Tongue (tissue), 1 donor: ENCODE measurements at regions not wholly inside any gene's neighbourhood (a gene's known extent, or its start where the extent isn't known, plus 50 kb on each side); places are given as distances from the start of the nearest gene placed in this dataset.
"Not testable (repeated sequence)": the region's sequence is repeated elsewhere in the genome, so short reads cannot be mapped to it uniquely, and the experiment has no call there.

Source experiments
- DNase-seq: peaks from one replicate; pipeline ENCODE4 v3.0.0-alpha.2; 2015

DNA sequence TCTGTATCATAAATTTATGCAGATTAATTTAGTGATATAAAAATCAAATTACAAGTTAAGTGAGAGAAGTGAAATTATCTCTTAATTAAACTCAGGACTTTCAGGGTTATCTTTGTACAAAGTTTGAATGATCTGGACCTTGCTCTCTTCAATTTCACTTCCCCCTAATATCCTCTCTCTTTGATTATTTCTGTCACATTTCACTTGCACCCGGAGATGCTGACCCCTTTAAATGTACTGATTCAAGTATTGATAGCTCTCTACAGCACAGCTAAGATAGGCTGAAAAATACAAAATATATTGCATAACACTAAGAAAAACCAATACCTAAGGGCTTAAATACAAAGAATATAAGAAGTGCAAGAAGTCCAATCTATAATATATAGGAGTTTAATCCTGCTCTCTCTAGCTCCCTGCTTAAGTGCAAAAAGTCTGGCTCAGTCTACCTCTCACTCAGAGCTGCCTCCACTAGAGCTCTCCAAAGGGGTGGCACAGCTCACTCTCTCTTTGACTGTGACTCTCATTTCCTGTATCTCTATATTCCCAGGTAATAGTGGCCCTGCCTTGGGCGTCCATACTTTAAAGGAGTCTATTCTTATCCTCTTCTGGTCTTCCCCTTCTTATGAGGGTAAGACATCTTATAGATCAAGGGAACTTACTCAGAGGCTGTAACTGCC lies 588.4 kb downstream of the RFPL4B start:
- no peak for DNase-seq

DNA sequence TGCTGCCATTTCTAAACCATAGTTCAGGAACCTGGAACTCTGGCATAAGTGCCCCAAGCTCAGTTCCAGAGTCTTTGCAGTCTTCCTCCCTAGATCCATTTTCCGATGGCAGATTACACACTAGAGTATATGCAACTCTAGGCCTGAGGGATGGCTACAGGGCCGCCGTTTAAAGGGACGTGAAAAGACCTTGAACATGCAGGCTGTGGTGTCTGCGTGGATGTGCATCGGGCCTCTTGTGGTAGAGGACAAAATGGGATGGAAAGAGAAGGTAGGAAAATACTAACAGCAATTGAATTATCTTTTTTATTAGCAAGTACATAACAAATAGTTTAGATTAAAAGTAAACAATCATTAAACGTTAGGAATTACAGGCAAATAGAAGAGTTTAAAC lies 588.9 kb downstream of the RFPL4B start:
- no peak for DNase-seq

DNA sequence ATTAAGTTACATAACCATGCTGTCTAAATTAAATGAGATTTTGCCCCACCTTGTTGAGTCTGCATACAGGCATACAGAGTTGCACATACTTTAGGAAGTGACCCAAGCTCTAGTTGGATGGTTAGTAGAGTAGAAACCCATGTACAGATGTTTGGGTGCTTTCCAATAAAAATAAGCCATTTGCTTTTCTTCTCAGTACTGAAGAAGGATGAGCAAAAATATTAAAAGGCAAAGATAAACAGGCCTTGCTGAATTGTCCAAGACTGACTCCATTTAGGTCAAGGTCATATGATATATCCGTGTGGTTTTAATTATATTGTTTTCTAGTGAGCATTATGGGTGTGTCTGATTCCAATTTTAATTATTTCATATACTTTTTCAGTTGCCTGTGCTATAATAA lies 589.4 kb downstream of the RFPL4B start:
- peak; percentile 72 for DNase-seq

DNA sequence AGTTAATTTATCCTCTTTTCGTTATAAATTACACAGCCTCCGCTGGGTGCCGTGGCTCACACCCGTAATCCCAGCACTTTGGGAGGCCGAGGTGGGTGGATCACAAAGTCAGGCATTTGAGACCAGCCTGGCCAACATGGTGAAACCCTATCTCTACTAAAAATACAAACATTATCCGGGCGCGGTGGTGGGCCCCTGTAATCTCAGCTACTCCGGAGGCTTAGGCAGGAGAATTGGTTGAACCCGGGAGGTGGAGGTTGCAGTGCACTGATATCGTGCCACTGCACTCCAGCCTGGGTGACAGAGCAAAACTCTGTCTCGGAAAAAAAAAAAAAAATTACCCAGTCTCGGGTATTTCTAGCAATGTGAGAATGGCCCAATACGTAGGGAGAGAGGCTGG lies 590.6 kb downstream of the RFPL4B start:
- DNase-seq, result not testable (repeated sequence)

DNA sequence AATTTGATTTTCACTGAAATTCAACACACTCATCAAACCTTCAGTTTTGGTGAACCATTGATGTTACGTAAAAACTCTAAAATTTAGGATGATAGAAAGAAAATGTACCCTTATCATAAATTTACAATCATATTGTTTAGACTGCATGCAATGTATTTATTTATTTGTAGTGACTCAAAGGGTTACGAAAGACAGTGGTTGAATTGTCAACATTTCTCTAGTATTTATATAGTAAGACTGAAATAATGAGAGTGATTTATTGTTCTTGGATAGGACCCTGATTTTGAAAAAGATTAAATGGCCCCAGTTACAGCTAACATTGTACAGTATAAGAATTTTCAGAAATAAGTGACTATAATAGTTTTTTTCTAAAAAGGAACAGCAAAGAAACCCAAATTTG lies 591.5 kb downstream of the RFPL4B start:
- no peak for DNase-seq

DNA sequence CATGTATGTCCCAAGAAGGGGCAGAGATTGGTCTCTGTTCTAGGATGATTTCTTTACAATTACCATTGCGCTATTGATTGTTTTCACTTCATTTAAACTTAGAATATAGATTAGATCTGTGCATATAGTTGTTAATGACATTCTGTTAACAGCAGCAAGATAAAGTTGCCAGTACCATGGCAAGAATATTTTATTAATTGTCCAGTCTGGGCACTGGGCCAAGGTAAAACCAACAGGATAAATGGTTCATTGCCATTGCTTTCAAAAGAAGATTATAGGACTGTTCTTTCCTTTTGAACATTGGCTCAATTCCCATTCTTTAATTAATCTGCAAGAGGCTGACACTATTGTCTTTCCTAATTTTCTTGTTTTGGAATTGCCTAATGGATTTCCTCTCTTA lies 592.4 kb downstream of the RFPL4B start:
- DNase-seq, result no peak

DNA sequence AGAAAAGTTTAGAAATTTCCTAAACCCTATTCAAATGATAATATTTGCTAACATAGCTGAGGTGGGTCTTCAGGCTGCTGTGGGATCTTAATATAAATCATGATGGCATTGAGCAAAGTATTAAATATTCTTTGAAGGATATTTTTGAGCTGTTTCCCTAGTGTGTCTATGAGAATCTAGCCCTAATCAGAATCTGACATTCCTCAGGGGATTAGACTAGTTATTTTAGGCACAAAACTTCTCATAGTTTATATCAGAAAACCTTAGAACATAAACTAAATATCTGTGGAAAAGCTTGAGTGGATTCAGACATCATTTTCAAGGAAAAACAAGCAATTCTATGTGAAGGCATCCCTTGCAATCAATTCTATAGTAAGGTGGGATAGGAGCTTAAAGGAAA lies 594.5 kb downstream of the RFPL4B start:
- DNase-seq, result no peak

DNA sequence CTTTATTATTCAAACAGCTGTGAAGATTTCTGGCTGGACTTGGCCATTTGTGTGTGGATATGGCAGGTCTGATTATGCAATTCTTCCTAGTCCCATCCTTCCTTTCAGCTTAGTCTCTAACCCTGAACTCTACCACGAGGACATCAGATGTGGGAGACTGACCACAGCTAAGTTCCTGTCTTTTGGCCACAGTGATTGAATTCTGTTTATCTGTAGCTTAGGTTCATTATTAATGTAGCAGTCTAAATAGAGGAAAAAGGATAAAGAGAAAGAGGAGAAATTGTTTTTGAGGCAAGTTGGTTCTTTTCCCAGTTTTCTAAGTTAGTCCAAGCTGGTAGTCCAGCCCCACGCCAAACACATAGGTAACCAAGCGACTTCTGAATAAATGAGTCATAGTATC lies 598.9 kb downstream of the RFPL4B start:
- no peak for DNase-seq

DNA sequence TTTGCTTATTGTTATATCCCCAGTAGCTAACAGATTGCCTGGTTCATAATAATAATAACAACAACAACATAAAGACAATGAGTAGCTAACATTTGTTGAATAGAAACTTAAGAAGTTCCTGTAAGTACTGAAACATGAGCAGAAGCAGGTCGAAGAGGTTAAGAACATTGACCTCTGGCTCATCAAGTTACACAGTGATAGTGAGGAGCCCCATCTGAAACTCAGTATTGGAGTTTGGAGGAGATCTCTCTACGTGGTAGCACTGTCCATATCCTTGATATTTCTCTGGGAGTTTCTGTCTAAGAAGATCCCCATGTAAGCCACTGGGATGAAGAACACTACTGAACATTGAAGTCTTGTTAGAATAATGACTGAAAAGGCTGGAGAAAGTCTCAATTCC lies 600.4 kb downstream of the RFPL4B start:
- no peak for DNase-seq

DNA sequence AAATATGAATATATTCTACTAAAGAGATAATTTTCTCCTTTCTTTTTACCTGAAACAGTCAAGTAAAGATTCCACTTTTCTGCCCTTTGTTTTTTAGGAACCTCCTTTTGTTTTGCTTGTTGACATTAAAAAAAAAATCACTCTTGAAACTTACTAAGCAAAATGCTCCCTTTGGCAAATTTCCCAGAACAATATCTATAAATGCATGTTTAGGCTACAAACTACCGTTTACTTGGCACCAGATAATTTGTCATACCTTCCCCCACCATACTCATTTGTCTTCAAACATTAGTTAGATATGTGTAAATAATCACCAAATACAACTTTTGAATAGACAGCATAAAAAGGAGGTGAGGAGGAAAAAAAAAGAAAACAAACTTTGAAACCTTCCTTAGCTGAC lies 604.7 kb downstream of the RFPL4B start:
- DNase-seq, result no peak

DNA sequence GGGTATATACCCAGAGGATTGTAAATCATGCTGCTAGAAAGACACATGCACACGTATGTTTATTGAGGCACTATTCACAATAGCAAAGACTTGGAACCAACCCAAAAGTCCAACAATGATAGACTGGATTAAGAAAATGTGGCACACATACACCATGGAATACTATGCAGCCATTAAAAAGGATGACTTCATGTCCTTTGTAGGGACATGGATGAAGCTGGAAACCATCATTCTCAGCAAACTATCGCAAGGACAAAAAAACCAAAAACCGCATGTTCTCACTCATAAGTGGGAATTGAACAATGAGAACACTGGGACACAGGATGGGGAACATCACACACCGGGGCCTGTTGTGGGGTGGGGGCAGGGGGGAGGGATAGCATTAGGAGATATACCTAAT lies 608.6 kb downstream of the RFPL4B start:
- not testable (repeated sequence) for DNase-seq

DNA sequence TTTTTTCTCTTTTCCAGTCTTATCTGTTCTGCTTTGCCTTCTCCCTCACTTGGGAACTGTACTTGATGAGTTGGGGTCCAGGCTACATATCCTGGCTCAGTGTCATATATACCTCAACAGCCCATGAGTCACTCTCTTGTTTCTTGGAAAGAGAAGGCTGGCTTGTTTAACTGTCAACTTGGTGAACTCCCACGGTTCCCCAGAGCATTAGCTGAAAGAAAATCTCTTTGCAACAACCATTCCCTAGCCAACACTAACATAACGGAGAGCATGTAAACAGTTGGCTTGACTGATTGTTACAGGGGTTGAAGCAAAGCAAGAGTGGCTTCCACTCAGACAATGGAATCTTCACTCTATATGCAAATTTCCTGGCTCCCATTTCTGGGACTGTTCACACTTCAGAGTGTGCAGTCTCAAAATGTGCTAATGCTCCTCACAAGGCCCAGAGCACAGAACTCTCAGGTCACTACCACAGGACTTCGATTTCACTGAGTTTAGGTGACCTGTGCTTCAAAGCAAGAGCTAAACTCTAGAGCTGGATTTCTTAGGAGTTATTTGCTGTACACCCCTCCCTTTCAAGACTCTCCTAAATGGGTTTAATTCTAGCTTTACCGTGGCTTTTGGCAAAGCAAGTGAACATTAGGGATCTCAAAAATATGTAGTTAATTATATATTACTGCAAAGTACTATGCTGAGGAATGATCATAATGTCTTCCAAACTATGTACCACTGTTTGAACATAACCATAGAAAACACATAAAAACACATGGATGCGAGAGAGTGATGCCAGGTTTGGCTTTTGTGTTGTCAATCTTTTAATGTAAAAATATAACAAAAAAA lies 609.8 kb downstream of the RFPL4B start:
- DNase-seq, result peak; percentile 93

DNA sequence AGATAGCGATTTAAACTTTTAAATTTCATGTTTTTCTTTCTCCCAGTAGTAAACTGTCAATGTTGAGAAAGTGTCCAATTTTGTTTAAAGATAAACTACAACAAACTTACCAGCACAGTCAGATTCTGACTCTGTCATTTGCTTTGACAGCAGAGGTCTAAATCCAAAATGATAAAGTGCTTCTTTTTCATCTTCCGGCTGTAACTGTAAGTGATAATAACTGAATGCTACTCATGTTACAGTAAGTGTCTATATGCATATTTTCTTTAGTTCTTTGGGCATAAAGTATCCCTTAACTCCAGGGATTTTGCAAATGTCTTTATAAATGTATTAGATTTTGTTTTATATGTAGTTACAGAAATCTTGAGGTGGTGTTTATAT lies 610.4 kb downstream of the RFPL4B start:
- DNase-seq, result no peak

DNA sequence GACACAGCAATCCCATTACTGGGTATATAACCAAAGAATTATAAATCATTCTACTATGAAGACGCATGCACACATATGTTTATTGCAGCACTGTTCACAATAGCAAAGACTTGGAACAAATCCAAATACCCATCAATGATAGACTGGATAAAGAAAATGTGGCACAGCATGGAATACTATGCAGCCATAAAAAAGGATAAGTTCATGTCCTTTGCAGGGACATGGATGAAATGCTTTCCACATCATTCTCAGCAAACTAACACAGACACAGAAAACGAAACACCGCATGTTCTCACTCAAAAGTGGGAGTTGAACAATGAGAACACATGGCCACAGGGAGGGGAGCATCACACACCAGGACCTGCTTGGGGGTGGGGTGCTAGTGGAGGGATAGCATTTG lies 613.0 kb downstream of the RFPL4B start:
- not testable (repeated sequence) for DNase-seq

DNA sequence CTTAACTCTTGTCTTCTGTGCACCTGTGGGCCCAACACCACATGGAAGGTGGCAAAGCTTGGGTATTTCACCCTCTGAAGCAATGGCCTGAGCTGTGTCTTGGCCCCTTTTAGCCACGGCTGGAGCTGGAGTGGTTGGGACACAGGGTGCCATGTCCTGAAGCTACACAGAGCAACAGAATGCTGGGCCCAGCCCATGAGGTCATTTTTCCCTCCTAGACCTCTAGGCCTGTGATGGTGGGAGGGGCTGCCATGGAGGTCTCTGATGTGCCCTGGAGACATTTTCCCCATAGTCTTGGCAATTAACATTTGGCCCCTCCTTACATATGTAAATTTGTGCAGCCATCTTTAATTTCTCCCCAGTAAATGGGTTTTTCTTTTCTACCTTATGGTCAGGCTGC lies 620.8 kb downstream of the RFPL4B start:
- no peak for DNase-seq

DNA sequence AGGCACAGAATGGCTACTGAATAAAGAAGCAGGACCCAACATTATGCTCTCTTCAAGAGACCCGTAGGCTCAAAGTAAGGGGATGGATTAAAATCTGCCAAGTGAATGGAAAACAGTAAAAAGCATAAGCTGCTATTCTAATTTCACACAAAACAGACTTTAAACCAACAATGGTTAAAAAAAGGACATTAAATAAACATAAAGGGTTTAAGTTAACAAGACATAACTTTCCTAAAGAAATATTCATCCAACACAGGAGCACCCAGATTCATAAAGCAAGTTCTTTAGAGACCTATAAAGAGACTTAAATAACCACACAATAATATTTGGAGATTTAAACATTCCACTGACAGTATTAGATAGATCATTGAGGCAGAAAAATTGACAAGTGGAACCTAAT lies 624.5 kb downstream of the RFPL4B start:
- no peak for DNase-seq

DNA sequence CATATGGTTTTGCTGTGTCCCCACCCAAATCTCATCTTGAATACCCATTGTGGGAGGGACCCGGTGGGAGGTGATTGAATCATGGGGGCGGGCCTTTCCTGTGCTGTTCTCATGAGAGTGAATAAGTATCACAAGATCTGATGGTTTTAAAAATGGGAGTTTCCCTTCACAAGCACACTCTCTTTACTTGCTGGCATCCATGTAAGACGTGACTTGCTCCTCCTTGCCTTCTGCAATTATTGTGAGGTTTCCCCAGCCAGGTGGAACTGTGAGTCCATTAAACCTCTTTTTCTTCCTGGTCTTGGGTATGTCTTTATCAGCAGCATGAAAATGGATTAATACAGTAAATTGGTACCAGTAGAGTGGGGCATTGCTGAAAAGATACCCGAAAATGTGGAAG lies 627.8 kb downstream of the RFPL4B start:
- DNase-seq, result not testable (repeated sequence)

DNA sequence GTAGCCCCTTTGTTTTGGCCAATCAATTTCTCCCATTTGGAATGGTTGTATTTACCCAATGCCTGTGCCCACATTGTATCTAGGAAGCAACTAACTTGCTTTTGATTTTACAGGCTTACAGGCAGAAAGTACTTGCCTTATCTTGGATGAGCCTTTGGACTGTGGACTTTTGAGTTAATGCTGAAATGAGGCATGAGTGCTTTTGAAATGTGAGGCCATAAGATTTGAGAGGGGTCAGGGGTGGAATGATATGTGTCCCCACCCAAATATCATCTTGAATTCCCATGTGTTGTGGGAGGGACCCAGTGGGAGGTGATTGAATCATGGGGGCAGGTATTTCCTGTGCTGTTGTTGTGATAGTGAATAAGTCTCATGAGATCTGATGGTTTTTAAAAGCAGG lies 629.4 kb downstream of the RFPL4B start:
- not testable (repeated sequence) for DNase-seq

DNA sequence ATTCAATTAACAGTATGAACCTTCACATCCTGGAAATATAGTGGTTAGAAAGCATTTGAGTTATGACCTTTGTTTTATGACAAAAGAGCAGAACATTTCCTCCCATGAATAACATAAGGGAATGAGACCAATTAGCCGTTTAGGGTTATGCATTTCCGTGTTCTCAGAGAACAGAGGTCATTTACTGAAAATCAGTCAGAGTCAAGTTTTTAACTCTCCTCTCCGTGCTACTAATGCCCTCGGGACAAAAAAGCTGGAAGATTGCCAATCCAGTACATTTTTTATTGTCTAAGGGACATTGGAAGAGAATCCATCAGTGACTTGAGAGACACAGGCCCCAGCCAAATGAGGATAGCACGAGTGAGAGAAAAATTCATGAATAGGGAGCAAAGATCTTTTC lies 632.7 kb downstream of the RFPL4B start:
- DNase-seq, result peak; percentile 44

DNA sequence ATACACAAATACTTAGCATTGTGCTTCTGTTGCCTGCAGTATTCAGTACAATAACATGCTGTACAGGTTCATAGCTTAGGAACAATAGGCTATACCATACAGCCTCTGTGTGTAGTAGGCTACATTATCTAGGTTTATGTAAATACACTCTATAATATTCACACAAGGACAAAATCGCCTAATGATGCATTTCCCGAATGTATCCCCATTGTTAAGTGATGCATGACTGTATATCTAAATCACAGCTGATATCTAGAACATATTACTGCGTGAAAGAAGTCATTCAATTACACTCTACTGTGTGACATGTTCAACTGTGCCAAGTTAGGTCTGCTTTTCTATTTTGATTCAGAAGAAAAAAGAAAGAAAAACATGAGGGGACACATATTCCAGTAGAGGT lies 633.5 kb downstream of the RFPL4B start:
- DNase-seq, result no peak

DNA sequence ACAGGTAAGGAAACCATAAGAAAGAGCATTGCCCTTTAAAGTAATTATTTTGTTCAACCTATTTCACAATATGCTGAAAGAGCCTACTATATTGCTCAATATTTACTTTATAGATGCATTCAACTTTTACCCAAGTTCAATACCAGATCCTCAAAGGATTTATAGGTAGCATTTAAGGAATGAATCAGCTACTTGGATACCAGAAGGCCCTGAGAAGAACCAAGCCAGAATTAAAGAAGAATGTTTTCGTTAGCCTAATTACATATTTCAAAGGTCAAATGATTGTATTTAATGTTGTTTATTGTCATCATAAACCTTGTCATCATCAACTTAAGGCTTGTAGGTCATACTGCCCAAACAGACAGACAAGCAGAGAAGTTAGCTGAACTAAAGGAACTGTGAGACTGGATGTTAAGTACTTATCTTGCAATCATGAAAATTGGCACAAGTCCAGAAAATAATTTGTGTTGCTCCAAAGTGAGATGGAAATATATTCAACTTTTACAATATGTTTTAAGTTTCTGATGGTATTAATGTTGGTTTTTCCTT lies 636.7 kb downstream of the RFPL4B start:
- no peak for DNase-seq

DNA sequence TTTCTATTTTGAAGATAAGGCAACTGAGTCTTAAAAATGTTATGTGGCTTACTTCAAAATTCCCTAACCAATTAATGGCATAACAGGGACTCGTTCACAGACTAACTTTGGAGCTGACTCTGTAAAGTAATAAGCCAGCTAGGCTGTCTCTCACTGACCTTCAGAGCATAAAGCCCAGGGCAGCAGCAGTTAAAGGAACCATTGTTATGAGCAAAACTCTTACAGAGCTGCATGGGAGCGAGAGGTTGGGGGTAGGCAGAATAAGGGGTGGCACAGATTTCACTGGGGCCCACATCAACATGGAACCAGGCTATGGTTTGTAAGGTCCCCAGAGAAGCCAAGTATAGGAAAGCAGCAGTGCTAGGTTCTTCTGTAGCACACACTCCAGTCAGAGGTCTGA lies 637.8 kb downstream of the RFPL4B start:
- no peak for DNase-seq

DNA sequence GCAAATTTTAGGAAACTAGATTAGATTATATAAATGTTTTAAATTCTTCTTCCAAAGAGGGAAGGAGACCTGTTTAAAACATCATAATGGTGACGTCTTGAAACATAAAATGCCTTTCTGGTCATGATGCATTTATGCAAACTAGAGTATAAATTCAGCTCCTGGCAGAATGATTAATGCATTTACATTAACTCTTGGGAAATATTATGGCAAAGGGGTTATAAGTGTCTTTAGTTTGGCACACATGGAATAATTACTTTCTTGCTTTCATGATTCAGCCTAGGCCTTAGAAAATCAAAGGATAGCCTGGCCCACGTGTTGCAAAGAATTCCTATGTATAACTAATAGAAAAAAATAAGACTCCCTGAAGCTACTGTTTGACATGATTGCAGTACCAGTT lies 639.2 kb downstream of the RFPL4B start:
- DNase-seq, result no peak

DNA sequence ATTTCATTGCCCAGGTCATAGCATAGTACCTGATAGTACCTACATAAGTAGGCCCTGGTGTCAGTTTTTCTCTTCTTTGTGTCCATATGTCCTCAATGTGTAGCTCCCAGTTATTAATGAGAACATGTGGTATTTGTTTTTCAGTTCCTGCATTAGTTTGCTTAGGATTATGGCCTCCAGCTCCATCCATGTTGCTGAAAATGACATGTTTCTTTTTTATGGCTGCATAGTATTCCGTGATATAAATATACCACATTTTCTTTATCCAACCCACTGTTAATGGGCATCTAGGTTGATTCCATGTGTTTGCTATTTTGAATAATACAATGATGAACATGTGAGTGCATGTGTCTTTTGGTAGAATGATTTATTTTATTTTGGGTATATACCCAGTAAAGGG lies 641.6 kb downstream of the RFPL4B start:
- DNase-seq, result no peak
